ENCODE measurements at regions not wholly inside any gene's neighbourhood (a gene's known extent, or its start where the extent isn't known, plus 50 kb on each side); places are given as distances from the start of the nearest gene placed in this dataset.

GRCh38 chr2:188227713-188228112 lies 64.0 kb upstream of the GULP1 start:
- Mint-ChIP-seq H3K9me3 (peaks cover 4% of the 10 kb centered on the region), H3K36me3 (no peaks in the 10 kb centered on the region), H3K4me3 (no peak overlapping the region), H3K27ac (no peak overlapping the region), H3K4me1 (ENCODE audit: unreplicated experiment) (peaks cover 7% of the 10 kb centered on the region), H3K27me3 (no peaks in the 10 kb centered on the region)
- DNase-seq (ENCODE audit: extremely low spot score, unreplicated experiment): no peak
- no peak for TF ChIP-seq CTCF (conservative IDR thresholded peaks at IDR 0.05)

- no peak for TF ChIP-seq CTCF (conservative IDR thresholded peaks at IDR 0.05)
- no peak for DNase-seq (ENCODE audit: extremely low spot score, unreplicated experiment)
- H3K27ac Mint-ChIP-seq: no peak overlapping the region
- H3K27me3 Mint-ChIP-seq: no peaks in the 10 kb centered on the region
- H3K9me3 Mint-ChIP-seq: peaks cover 11% of the 10 kb centered on the region
- no peak overlapping the region for H3K4me3 Mint-ChIP-seq
- no peaks in the 10 kb centered on the region for H3K36me3 Mint-ChIP-seq
- no peaks in the 10 kb centered on the region for H3K4me1 Mint-ChIP-seq (ENCODE audit: unreplicated experiment)
Measured at GRCh38 chr2:188235364-188235763, 56.3 kb upstream of the GULP1 start.

GRCh38 chr2:188238386-188238785 lies 53.3 kb upstream of the GULP1 start:
- no peak overlapping the region for H3K4me3 Mint-ChIP-seq
- H3K36me3 Mint-ChIP-seq: no peaks in the 10 kb centered on the region
- no peak for DNase-seq (ENCODE audit: extremely low spot score, unreplicated experiment)
- H3K27me3 Mint-ChIP-seq: no peaks in the 10 kb centered on the region
- TF ChIP-seq CTCF (conservative IDR thresholded peaks at IDR 0.05): no peak
- H3K27ac Mint-ChIP-seq: no peak overlapping the region
- H3K9me3 Mint-ChIP-seq: peaks cover 7% of the 10 kb centered on the region
- H3K4me1 Mint-ChIP-seq (ENCODE audit: unreplicated experiment): no peaks in the 10 kb centered on the region

Data from type B pancreatic cell (in vitro differentiated cells).